Neural progenitor cell (in vitro differentiated cells): ENCODE measurements at regions not wholly inside any gene's neighbourhood (a gene's known extent, or its start where the extent isn't known, plus 50 kb on each side); places are given as distances from the start of the nearest gene placed in this dataset.

Experiments used
- DNase-seq: peaks from one replicate; pipeline ENCODE4 v3.0.0-alpha.2; 2016; ENCODE audit warnings: low spot score
- H2AFZ ChIP-seq: fragments of 200-600 bp; sonication (generic); replicated peaks from 2 replicates; pipeline ENCODE4 v1.6.1; 2016; ENCODE audit warnings: antibody characterized with exemption
- H3F3A ChIP-seq: fragments of 200-600 bp; sonication (generic); 2 replicates; pipeline ENCODE4 v1.6.1; 2016; ENCODE audit warnings: antibody characterized with exemption, low read depth
- H3K27ac ChIP-seq: fragments of 200-600 bp; sonication (generic); 2 replicates; pipeline ENCODE4 v1.5.1; 2016; ENCODE audit warnings: mild to moderate bottlenecking
- H3K27me3 ChIP-seq: fragments of 200-600 bp; sonication (generic); 2 replicates; pipeline ENCODE4 v1.6.1; 2016; ENCODE audit warnings: mild to moderate bottlenecking, moderate library complexity
- H3K36me3 ChIP-seq: fragments of 200-600 bp; sonication (generic); 2 replicates; pipeline ENCODE4 v1.5.1; 2016
- H3K4me1 ChIP-seq: fragments of 200-600 bp; sonication (generic); 2 replicates; pipeline ENCODE4 v1.6.1; 2016; ENCODE audit warnings: mixed run types
- H3K4me2 ChIP-seq: fragments of 200-600 bp; sonication (generic); 2 replicates; pipeline ENCODE4 v1.6.1; 2016
- H3K4me3 ChIP-seq: fragments of 200-600 bp; sonication (generic); 2 replicates; pipeline ENCODE4 v1.5.1; 2016
- H3K79me2 ChIP-seq: fragments of 200-600 bp; sonication (generic); 2 replicates; pipeline ENCODE4 v1.6.1; 2016; ENCODE audit warnings: low read depth
- H3K9ac ChIP-seq: fragments of 200-600 bp; sonication (generic); 2 replicates; pipeline ENCODE4 v1.6.1; 2016
- H3K9me3 ChIP-seq: fragments of 200-600 bp; sonication (generic); 2 replicates; pipeline ENCODE4 v1.5.1; 2016; ENCODE audit warnings: low read depth
- H4K20me1 ChIP-seq: fragments of 200-600 bp; sonication (generic); 2 replicates; pipeline ENCODE4 v1.6.1; 2016; ENCODE audit warnings: low read depth
- H3K27ac Mint-ChIP-seq: 3 replicates; pipeline ENCODE4 v1.8.0; 2021; ENCODE audit warnings: mixed read lengths
- H3K27me3 Mint-ChIP-seq: 2 replicates; pipeline ENCODE4 v1.8.0; 2022; ENCODE audit warnings: low read depth, mild to moderate bottlenecking, inconsistent platforms, moderate library complexity, mixed read lengths; ENCODE audit not compliant: insufficient read depth
- H3K36me3 Mint-ChIP-seq: 3 replicates; pipeline ENCODE4 v1.8.0; 2021; ENCODE audit warnings: mixed read lengths
- H3K4me1 Mint-ChIP-seq: 3 replicates; pipeline ENCODE4 v1.8.0; 2021; ENCODE audit warnings: mixed read lengths
- H3K4me3 Mint-ChIP-seq: 3 replicates; pipeline ENCODE4 v1.8.0; 2021; ENCODE audit warnings: mild to moderate bottlenecking, moderate library complexity, mixed read lengths
- H3K9me3 Mint-ChIP-seq: 3 replicates; pipeline ENCODE4 v1.8.0; 2020; ENCODE audit warnings: mixed read lengths
- EZH2 ChIP-seq: fragments of 200-600 bp; sonication (generic); IDR thresholded peaks from 2 replicates; pipeline ENCODE4 v1.6.1; 2017; ENCODE audit warnings: antibody characterized with exemption, mild to moderate bottlenecking, moderate library complexity
- EZH2phosphoT487 ChIP-seq: fragments of 200-600 bp; sonication (generic); IDR thresholded peaks from 2 replicates; pipeline ENCODE4 v1.6.1; 2017; ENCODE audit warnings: antibody characterized with exemption
- TF ChIP-seq, protein P1 (sequence below): fragments of 200-600 bp; sonication (generic); IDR thresholded peaks from 2 replicates; pipeline ENCODE4 v1.5.1; 2017; ENCODE audit warnings: antibody characterized with exemption, mild to moderate bottlenecking

GRCh38 chr7:91326516-91327199 is 62.4 kb downstream of the FZD1 start:
- no peak for DNase-seq
- H3K9me3 ChIP-seq: no peaks in the 10 kb centered on the region

GRCh38 chr7:91327346-91327745 is 63.1 kb downstream of the FZD1 start:
- H3K4me1 ChIP-seq: peaks cover 6% of the 10 kb centered on the region
- no peak overlapping the region for H3K4me3 ChIP-seq
- no peaks in the 10 kb centered on the region for H3K9me3 Mint-ChIP-seq
- no peaks in the 10 kb centered on the region for H3K9me3 ChIP-seq
- H3K79me2 ChIP-seq: no peaks in the 10 kb centered on the region
- TF ChIP-seq, protein P1, sequence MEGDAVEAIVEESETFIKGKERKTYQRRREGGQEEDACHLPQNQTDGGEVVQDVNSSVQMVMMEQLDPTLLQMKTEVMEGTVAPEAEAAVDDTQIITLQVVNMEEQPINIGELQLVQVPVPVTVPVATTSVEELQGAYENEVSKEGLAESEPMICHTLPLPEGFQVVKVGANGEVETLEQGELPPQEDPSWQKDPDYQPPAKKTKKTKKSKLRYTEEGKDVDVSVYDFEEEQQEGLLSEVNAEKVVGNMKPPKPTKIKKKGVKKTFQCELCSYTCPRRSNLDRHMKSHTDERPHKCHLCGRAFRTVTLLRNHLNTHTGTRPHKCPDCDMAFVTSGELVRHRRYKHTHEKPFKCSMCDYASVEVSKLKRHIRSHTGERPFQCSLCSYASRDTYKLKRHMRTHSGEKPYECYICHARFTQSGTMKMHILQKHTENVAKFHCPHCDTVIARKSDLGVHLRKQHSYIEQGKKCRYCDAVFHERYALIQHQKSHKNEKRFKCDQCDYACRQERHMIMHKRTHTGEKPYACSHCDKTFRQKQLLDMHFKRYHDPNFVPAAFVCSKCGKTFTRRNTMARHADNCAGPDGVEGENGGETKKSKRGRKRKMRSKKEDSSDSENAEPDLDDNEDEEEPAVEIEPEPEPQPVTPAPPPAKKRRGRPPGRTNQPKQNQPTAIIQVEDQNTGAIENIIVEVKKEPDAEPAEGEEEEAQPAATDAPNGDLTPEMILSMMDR: no peak
- TF ChIP-seq EZH2 (no peak), EZH2phosphoT487 (no peak)
- no peaks in the 10 kb centered on the region for H3K27me3 ChIP-seq
- H3K36me3 Mint-ChIP-seq: no peaks in the 10 kb centered on the region
- no peak overlapping the region for H2AFZ ChIP-seq
- H3K4me3 Mint-ChIP-seq: no peak overlapping the region
- no peak overlapping the region for H3K27ac ChIP-seq
- no peak overlapping the region for H3K9ac ChIP-seq
- DNase-seq: no peak
- peaks cover 3% of the 10 kb centered on the region for H3K27me3 Mint-ChIP-seq
- H3K4me2 ChIP-seq: no peak overlapping the region
- H4K20me1 ChIP-seq: no peaks in the 10 kb centered on the region
- no peak overlapping the region for H3K27ac Mint-ChIP-seq
- no peaks in the 10 kb centered on the region for H3F3A ChIP-seq
- H3K36me3 ChIP-seq: no peaks in the 10 kb centered on the region
- H3K4me1 Mint-ChIP-seq: peaks cover 10% of the 10 kb centered on the region

More at GRCh38 chr7:91326516-91327199, 62.4 kb downstream of the FZD1 start:
- H3K79me2 ChIP-seq: no peaks in the 10 kb centered on the region
- H3K27ac ChIP-seq: no peak overlapping the region
- peaks cover 10% of the 10 kb centered on the region for H3K4me1 Mint-ChIP-seq
- H3K27me3 ChIP-seq: no peaks in the 10 kb centered on the region
- no peak overlapping the region for H3K27ac Mint-ChIP-seq
- no peaks in the 10 kb centered on the region for H3K36me3 Mint-ChIP-seq
- TF ChIP-seq, protein P1: no peak
- no peak for TF ChIP-seq EZH2
- TF ChIP-seq EZH2phosphoT487: no peak
- peaks cover 6% of the 10 kb centered on the region for H3K4me1 ChIP-seq
- no peaks in the 10 kb centered on the region for H3F3A ChIP-seq
- no peak overlapping the region for H3K4me2 ChIP-seq
- no peak overlapping the region for H2AFZ ChIP-seq
- no peak overlapping the region for H3K4me3 ChIP-seq
- H3K9ac ChIP-seq: no peak overlapping the region
- H3K27me3 Mint-ChIP-seq: peaks cover 3% of the 10 kb centered on the region
- H3K36me3 ChIP-seq: no peaks in the 10 kb centered on the region
- no peaks in the 10 kb centered on the region for H3K9me3 Mint-ChIP-seq
- H4K20me1 ChIP-seq: no peaks in the 10 kb centered on the region
- no peak overlapping the region for H3K4me3 Mint-ChIP-seq

GRCh38 chr7:91329571-91329970 is 65.3 kb downstream of the FZD1 start:
- H3K79me2 ChIP-seq: no peaks in the 10 kb centered on the region
- no peak overlapping the region for H3K4me3 ChIP-seq
- peaks cover 9% of the 10 kb centered on the region for H3K4me1 Mint-ChIP-seq
- H3K4me2 ChIP-seq: no peak overlapping the region
- H3K9me3 Mint-ChIP-seq: no peaks in the 10 kb centered on the region
- H3K27me3 ChIP-seq: no peaks in the 10 kb centered on the region
- H3K4me3 Mint-ChIP-seq: no peak overlapping the region
- no peak overlapping the region for H3K27ac Mint-ChIP-seq
- H3F3A ChIP-seq: no peaks in the 10 kb centered on the region
- no peaks in the 10 kb centered on the region for H4K20me1 ChIP-seq
- no peaks in the 10 kb centered on the region for H3K36me3 Mint-ChIP-seq
- no peak for DNase-seq
- H2AFZ ChIP-seq: no peak overlapping the region
- H3K27me3 Mint-ChIP-seq: peaks cover 2% of the 10 kb centered on the region
- H3K9ac ChIP-seq: no peak overlapping the region
- H3K9me3 ChIP-seq: no peaks in the 10 kb centered on the region
- TF ChIP-seq, protein P1: no peak
- TF ChIP-seq EZH2phosphoT487 (no peak), EZH2 (no peak)
- no peaks in the 10 kb centered on the region for H3K36me3 ChIP-seq
- no peak overlapping the region for H3K27ac ChIP-seq
- peaks cover 6% of the 10 kb centered on the region for H3K4me1 ChIP-seq
